CD14-positive monocyte (primary cell): ENCODE measurements at regions not wholly inside any gene's neighbourhood (a gene's known extent, or its start where the extent isn't known, plus 50 kb on each side); places are given as distances from the start of the nearest gene placed in this dataset.

Source experiments
- DNase-seq, 3 donors: peaks; one replicate each; pipeline ENCODE4 v3.0.0-alpha.2; 2011 to 2022
- H2AFZ ChIP-seq: 2 replicates; pipeline ENCODE4 v1.6.0; 2012; ENCODE audit warnings: mild to moderate bottlenecking, low read depth, low read length, inconsistent platforms; ENCODE audit not compliant: insufficient read depth, poor library complexity, severe bottlenecking
- H3K27ac ChIP-seq, 2 donors: 1 replicate in 1 of 2; 2 replicates in 1 of 2; pipeline ENCODE4 v1.5.1; 2012 to 2013; ENCODE audit warnings: low read length in 2 of 2, control low read depth in 1 of 2, inconsistent platforms in 1 of 2, low read depth in 1 of 2, mild to moderate bottlenecking in 1 of 2
- H3K27me3 ChIP-seq, 2 donors: one replicate each; pipeline versions ENCODE4 v1.6.0 to v1.6.1; 2011 to 2013; ENCODE audit warnings: low read length in 2 of 2; ENCODE audit not compliant: control insufficient read depth in 2 of 2, insufficient read depth in 2 of 2
- H3K36me3 ChIP-seq, 2 donors: replicated peaks in 1 of 2; 1 replicate in 1 of 2; 2 replicates in 1 of 2; pipeline versions ENCODE4 v1.5.1 to v1.6.1; 2012 to 2013; ENCODE audit warnings: low read length in 2 of 2, control low read depth in 1 of 2, inconsistent platforms in 1 of 2, mild to moderate bottlenecking in 1 of 2; ENCODE audit not compliant: insufficient read depth in 2 of 2, control insufficient read depth in 1 of 2
- H3K4me1 ChIP-seq, 2 donors: 1 replicate in 1 of 2; 2 replicates in 1 of 2; pipeline versions ENCODE4 v1.5.1 to v1.6.1; 2012 to 2013; ENCODE audit warnings: low read length in 2 of 2, control low read depth in 1 of 2, inconsistent platforms in 1 of 2, mild to moderate bottlenecking in 1 of 2, moderate library complexity in 1 of 2; ENCODE audit not compliant: insufficient read depth in 2 of 2, control insufficient read depth in 1 of 2
- H3K4me2 ChIP-seq: replicated peaks from 2 replicates; pipeline ENCODE3; 2012; ENCODE audit warnings: low read length, moderate library complexity, mild to moderate bottlenecking; ENCODE audit not compliant: poor library complexity, severe bottlenecking; ENCODE audit errors: extremely low read depth
- H3K4me3 ChIP-seq, 3 experiments: fragments of 200-600 bp in 1 of 3; sonication (generic) in 1 of 3; replicated peaks in 1 of 3; 1 replicate in 2 of 3; 2 replicates in 1 of 3; pipeline ENCODE4 v1.5.1; 2011 to 2013; ENCODE audit warnings: low read length in 3 of 3, mild to moderate bottlenecking in 3 of 3, control low read depth in 2 of 3, low read depth in 2 of 3, inconsistent platforms in 1 of 3, moderate library complexity in 1 of 3
- H3K79me2 ChIP-seq: 2 replicates; pipeline ENCODE4 v1.6.0; 2012; ENCODE audit warnings: mild to moderate bottlenecking, control low read depth, inconsistent platforms, low read length, moderate library complexity; ENCODE audit not compliant: insufficient read depth
- H3K9ac ChIP-seq: 2 replicates; pipeline ENCODE4 v1.6.0; 2017; ENCODE audit warnings: low read length, mild to moderate bottlenecking; ENCODE audit not compliant: insufficient read depth, poor library complexity, severe bottlenecking
- H3K9me3 ChIP-seq, 2 donors: replicated peaks in 1 of 2; 1 replicate in 1 of 2; 2 replicates in 1 of 2; pipeline versions ENCODE4 v1.5.1 to v1.6.1; 2012 to 2013; ENCODE audit warnings: low read length in 2 of 2, control low read depth in 1 of 2; ENCODE audit not compliant: control insufficient read depth in 1 of 2, insufficient read depth in 1 of 2
- H4K20me1 ChIP-seq: 2 replicates; pipeline ENCODE4 v1.6.0; 2012; ENCODE audit warnings: mild to moderate bottlenecking, low read length, control low read depth, moderate library complexity; ENCODE audit not compliant: insufficient read depth
- H3K27ac Mint-ChIP-seq, 7 donors: one replicate each; pipeline ENCODE4 v1.8.0; 2020; ENCODE audit warnings: mild to moderate bottlenecking in 7 of 7, mixed read lengths in 7 of 7, moderate library complexity in 6 of 7, inconsistent platforms in 2 of 7
- H3K27me3 Mint-ChIP-seq, 3 donors: one replicate each; pipeline ENCODE4 v1.8.0; 2021 to 2022; ENCODE audit warnings: low read depth in 3 of 3, mild to moderate bottlenecking in 3 of 3, mixed read lengths in 3 of 3, moderate library complexity in 3 of 3, inconsistent platforms in 1 of 3
- H3K36me3 Mint-ChIP-seq, 2 donors: one replicate each; pipeline ENCODE4 v1.8.0; 2020; ENCODE audit warnings: mixed read lengths in 2 of 2, inconsistent platforms in 1 of 2, mild to moderate bottlenecking in 1 of 2
- H3K4me1 Mint-ChIP-seq: one replicate; pipeline ENCODE4 v1.8.0; 2020; ENCODE audit warnings: mild to moderate bottlenecking, mixed read lengths
- H3K4me3 Mint-ChIP-seq, 2 donors: one replicate each; pipeline ENCODE4 v1.8.0; 2020; ENCODE audit warnings: mild to moderate bottlenecking in 2 of 2, mixed read lengths in 2 of 2, moderate library complexity in 1 of 2
- H3K9me3 Mint-ChIP-seq, 7 donors: one replicate each; pipeline ENCODE4 v1.8.0; 2020 to 2022; ENCODE audit warnings: mixed read lengths in 7 of 7, mild to moderate bottlenecking in 6 of 7, moderate library complexity in 6 of 7, inconsistent platforms in 2 of 7
- WGBS: methylation state at CpG from one replicate; pipeline ENCODE4 v1.1.5; 2013; ENCODE audit warnings: missing lambda C conversion rate; ENCODE audit not compliant: insufficient coverage; 5-methylcytosine and 5-hydroxymethylcytosine counted together
- intact Hi-C, 2 donors: fragments of 100-400 bp; cut with micrococcal nuclease; formaldehyde crosslinking; loops; one replicate each; pipeline versions ENCODE4 v1.15.0 to v1.15.1; 2023
- TF ChIP-seq, protein P1 (sequence below): fragments of 200-600 bp; IDR thresholded peaks from one replicate; pipeline ENCODE4 v1.8.0; 2022; ENCODE audit warnings: antibody characterized with exemption, mild to moderate bottlenecking

DNA sequence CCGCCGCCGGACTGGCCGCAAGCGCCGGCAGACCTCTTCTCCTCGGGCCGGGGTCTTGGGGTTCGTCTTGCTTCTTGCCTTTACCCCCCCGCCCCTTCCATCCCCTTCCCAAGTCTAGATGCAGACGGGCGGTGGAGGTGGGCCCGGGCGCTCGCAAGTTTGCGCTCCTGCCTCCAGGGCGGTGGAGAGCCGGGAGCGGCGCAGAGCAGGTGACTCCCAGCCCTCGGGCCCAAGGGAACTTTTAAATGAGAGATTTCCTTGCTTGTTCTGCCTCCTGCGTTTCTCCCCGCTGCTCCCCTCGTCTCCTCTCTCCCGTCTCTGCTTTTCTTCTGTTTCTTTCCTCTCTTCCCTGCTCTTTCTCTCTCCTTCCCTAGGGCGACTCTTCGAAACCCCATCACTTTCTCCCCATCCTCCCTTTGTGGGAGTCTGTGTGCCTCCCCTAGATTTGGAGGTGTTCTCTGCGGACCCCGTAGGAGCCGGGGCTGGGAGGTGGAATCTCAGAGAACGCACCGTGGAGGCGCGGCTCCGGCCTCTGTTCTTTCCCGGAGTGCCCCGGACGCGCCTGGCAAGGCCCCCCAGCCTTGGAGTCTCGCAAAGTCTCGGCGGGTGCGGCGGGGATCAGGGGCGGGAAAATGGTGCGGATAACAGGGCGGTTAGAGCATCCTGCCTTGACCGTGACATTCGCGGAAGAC is 114.7 kb upstream of the MYL2 start:
- DNase-seq = no peak
- H3K9ac ChIP-seq = no peak overlapping the region
- no peak overlapping the region for H2AFZ ChIP-seq
- H3K27ac ChIP-seq = no peak overlapping the region
- Mint-ChIP-seq H3K4me3 (peak overlapping the region; percentile 65 to 93), H3K27ac (no peak overlapping the region), H3K4me1 (peaks cover 24% of the 10 kb centered on the region), H3K9me3 (peaks cover 0 to 19% (median 12%) of the 10 kb centered on the region in 7 donors), H3K36me3 (peaks cover 0 to 5% of the 10 kb centered on the region in 2 donors), H3K27me3 (peaks cover 79 to 89% (median 82%) of the 10 kb centered on the region in 3 donors)
- H3K27me3 ChIP-seq = peaks cover 71 to 87% of the 10 kb centered on the region in 2 donors
- H3K9me3 ChIP-seq = peaks cover 0 to 22% of the 10 kb centered on the region in 2 donors
- H3K4me3 ChIP-seq = peak overlapping the region in 1 of 3 experiments; percentile 25
- intact Hi-C loops = no loop called here
- H3K4me1 ChIP-seq = peaks cover 17 to 26% of the 10 kb centered on the region in 2 donors
- TF ChIP-seq, protein P1, sequence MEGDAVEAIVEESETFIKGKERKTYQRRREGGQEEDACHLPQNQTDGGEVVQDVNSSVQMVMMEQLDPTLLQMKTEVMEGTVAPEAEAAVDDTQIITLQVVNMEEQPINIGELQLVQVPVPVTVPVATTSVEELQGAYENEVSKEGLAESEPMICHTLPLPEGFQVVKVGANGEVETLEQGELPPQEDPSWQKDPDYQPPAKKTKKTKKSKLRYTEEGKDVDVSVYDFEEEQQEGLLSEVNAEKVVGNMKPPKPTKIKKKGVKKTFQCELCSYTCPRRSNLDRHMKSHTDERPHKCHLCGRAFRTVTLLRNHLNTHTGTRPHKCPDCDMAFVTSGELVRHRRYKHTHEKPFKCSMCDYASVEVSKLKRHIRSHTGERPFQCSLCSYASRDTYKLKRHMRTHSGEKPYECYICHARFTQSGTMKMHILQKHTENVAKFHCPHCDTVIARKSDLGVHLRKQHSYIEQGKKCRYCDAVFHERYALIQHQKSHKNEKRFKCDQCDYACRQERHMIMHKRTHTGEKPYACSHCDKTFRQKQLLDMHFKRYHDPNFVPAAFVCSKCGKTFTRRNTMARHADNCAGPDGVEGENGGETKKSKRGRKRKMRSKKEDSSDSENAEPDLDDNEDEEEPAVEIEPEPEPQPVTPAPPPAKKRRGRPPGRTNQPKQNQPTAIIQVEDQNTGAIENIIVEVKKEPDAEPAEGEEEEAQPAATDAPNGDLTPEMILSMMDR = no peak
- H3K4me2 ChIP-seq = peak overlapping the region; percentile 72
- H3K79me2 ChIP-seq = no peaks in the 10 kb centered on the region
- no peaks in the 10 kb centered on the region for H4K20me1 ChIP-seq
- WGBS = 2% methylated on average over 47 of the region's 50 CpGs
- H3K36me3 ChIP-seq = no peaks in the 10 kb centered on the region

DNA sequence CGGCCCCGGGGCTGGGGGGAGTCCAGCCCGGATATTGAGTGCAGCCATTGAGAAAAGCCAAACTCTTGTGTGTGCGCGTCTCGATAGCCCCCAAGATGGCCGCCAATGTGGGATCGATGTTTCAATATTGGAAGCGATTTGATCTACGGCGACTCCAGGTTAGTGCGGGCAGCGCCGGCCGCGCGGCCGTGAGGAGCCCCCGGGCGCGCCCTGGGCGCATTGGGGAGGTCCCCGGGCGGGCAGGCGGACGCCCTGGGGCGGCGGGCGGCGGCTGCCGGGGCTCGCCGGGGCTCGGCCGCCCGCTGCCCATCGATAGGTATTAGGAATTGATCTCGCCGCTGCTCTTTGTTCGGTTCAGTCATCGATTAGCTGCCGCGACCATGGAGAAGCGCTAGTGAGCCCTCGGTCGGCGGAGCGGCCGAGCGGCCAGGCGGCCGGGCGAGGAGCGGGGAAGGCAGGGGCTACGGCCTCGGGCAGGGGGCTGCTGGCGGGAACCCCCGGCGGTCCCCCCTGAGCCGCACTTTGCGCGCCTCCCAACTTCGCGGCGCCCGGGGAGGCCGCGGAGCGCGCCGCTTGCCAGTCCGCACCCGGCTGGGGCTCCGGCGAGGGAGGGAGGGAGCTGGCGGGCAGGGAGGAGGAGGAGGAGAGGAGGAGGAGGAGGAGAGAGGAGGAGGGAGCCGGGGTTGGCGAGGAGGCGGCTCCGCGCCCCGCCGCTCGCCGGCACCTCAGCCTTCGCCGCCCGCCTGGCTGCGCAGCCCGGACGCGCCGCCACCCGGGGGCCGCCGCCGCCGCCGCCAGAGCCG is 113.9 kb upstream of the MYL2 start, which contains the start of gene CUX2:
Gene CUX2, plus strand, starts transcription at position 83 of the 803 bp plus-strand sequence.
- TF ChIP-seq, protein P1 = no peak
- under 1% methylated on average over 100 of the region's 100 CpGs for WGBS
- peaks cover 24% of the 10 kb centered on the region for H3K4me1 Mint-ChIP-seq
- H4K20me1 ChIP-seq = no peaks in the 10 kb centered on the region
- peaks cover 0 to 19% (median 12%) of the 10 kb centered on the region in 7 donors for H3K9me3 Mint-ChIP-seq
- H3K27me3 ChIP-seq = peaks cover 71 to 85% of the 10 kb centered on the region in 2 donors
- no peak within 1 kb of the TSS for H3K9ac ChIP-seq
- H3K27ac ChIP-seq = no peak within 1 kb of the TSS
- no peak within 1 kb of the TSS for H3K27ac Mint-ChIP-seq
- peak within 1 kb of the TSS; percentile 65 to 93 for H3K4me3 Mint-ChIP-seq
- H3K36me3 Mint-ChIP-seq = peaks cover 0 to 5% of the 10 kb centered on the region in 2 donors
- peaks cover 75 to 90% (median 77%) of the 10 kb centered on the region in 3 donors for H3K27me3 Mint-ChIP-seq
- no peaks in the 10 kb centered on the region for H3K36me3 ChIP-seq
- no peak for DNase-seq
- H3K4me2 ChIP-seq = peak within 1 kb of the TSS; percentile 72
- peaks cover 17 to 26% of the 10 kb centered on the region in 2 donors for H3K4me1 ChIP-seq
- H3K79me2 ChIP-seq = no peaks in the 10 kb centered on the region
- no peak within 1 kb of the TSS for H2AFZ ChIP-seq
- peak within 1 kb of the TSS in 1 of 3 experiments; percentile 62 for H3K4me3 ChIP-seq
- peaks cover 0 to 22% of the 10 kb centered on the region in 2 donors for H3K9me3 ChIP-seq
- intact Hi-C loops = no loop called here
